Endothelial cell of umbilical vein (primary cell): ENCODE measurements at regions not wholly inside any gene's neighbourhood (a gene's known extent, or its start where the extent isn't known, plus 50 kb on each side); places are given as distances from the start of the nearest gene placed in this dataset.

Experiments used
- BruUV-seq: library from RNA; stranded (reverse); fragments of 400-500 nt; replicated peaks from 2 replicates; lab custom pipeline; 2021; lab: Mats Ljungman, UMichigan
- CTCF ChIA-PET: fragments of 300-600, 350-600 bp; sonication (Branson Sonifier 250); formaldehyde crosslinking; loops from one replicate; lab custom pipeline; 2021; ENCODE audit warnings: antibody characterized with exemption, inconsistent platforms; lab: Charles Lee
- POLR2A ChIA-PET: fragments of 300-600, 350-600 bp; sonication (Branson Sonifier 250); formaldehyde crosslinking; loops from one replicate; lab custom pipeline; 2021; ENCODE audit warnings: antibody characterized with exemption, inconsistent platforms; lab: Charles Lee
- DNase-seq: peaks from one replicate; pipeline ENCODE4 v3.0.0-alpha.2; 2011; ENCODE audit warnings: low read depth, low spot score
- FAIRE-seq: peaks from 2 replicates; lab custom pipeline; 2011; peaks lifted over from hg19 to GRCh38; lab: Jason Lieb, UNC
- H2AFZ ChIP-seq: 2 replicates; pipeline ENCODE4 v1.6.0; 2012; ENCODE audit warnings: low read depth, low read length, control low read depth, inconsistent platforms
- H3K27ac ChIP-seq: 2 replicates; pipeline ENCODE4 v1.5.1; 2011; ENCODE audit warnings: low read depth, mild to moderate bottlenecking, control low read depth, low read length, moderate library complexity; ENCODE audit not compliant: insufficient read depth
- H3K27me3 ChIP-seq, 2 experiments: 2 replicates each; pipeline versions ENCODE4 v1.6.0 to v1.6.1; 2011; ENCODE audit warnings: low read length in 2 of 2, mixed read lengths in 1 of 2; ENCODE audit not compliant: control insufficient read depth in 2 of 2, insufficient read depth in 2 of 2
- H3K36me3 ChIP-seq, 2 experiments: 2 replicates in 1 of 2; 3 replicates in 1 of 2; pipeline ENCODE4 v1.5.1; 2011; ENCODE audit warnings: low read length in 2 of 2, mild to moderate bottlenecking in 1 of 2, moderate library complexity in 1 of 2; ENCODE audit not compliant: control insufficient read depth in 2 of 2, insufficient read depth in 2 of 2; ENCODE audit errors: extremely low read depth in 1 of 2
- H3K4me1 ChIP-seq: 3 replicates; pipeline ENCODE4 v1.5.1; 2011; ENCODE audit warnings: mild to moderate bottlenecking, low read length; ENCODE audit not compliant: control insufficient read depth, insufficient read depth; ENCODE audit errors: extremely low read depth
- H3K4me2 ChIP-seq: 2 replicates; pipeline ENCODE4 v1.6.1; 2011; ENCODE audit warnings: low read length, control low read depth, mixed read lengths; ENCODE audit not compliant: insufficient read depth
- H3K4me3 ChIP-seq, 3 experiments: fragments of 200-600 bp in 1 of 3; sonication (generic), shearing (Covaris generic) in 1 of 3; replicated peaks in 1 of 3; 2 replicates each; pipeline ENCODE4 v1.5.1; 2011 to 2016; ENCODE audit warnings: control low read depth in 3 of 3, low read length in 3 of 3, mild to moderate bottlenecking in 2 of 3, inconsistent platforms in 1 of 3, low read depth in 1 of 3, moderate library complexity in 1 of 3; ENCODE audit not compliant: insufficient read depth in 1 of 3
- H3K79me2 ChIP-seq: 2 replicates; pipeline ENCODE4 v1.6.0; 2012; ENCODE audit warnings: low read length, inconsistent platforms; ENCODE audit not compliant: control insufficient read depth, insufficient read depth
- H3K9ac ChIP-seq: replicated peaks from 2 replicates; pipeline ENCODE3; 2011; ENCODE audit warnings: low read length, control low read depth; ENCODE audit not compliant: insufficient read depth; ENCODE audit errors: extremely low read depth
- H3K9me1 ChIP-seq: replicated peaks from 3 replicates; pipeline ENCODE4 v1.6.0; 2011; ENCODE audit warnings: mild to moderate bottlenecking, low read length; ENCODE audit not compliant: control insufficient read depth, insufficient read depth; ENCODE audit errors: extremely low read depth
- H3K9me3 ChIP-seq: replicated peaks from 2 replicates; pipeline ENCODE4 v1.5.1; 2012; ENCODE audit warnings: low read length, inconsistent platforms; ENCODE audit not compliant: control insufficient read depth, insufficient read depth
- H4K20me1 ChIP-seq: replicated peaks from 2 replicates; pipeline ENCODE3; 2011; ENCODE audit warnings: mild to moderate bottlenecking, low read length; ENCODE audit not compliant: control insufficient read depth, insufficient read depth; ENCODE audit errors: extremely low read depth
- EZH2 ChIP-seq: IDR thresholded peaks from 2 replicates; pipeline ENCODE4 v1.6.1; 2012; ENCODE audit warnings: borderline replicate concordance, low read depth, mild to moderate bottlenecking, moderate library complexity, low read length, inconsistent platforms; ENCODE audit not compliant: severe bottlenecking
- FOS ChIP-seq: IDR thresholded peaks from 2 replicates; pipeline ENCODE4 v1.6.1; 2011; ENCODE audit warnings: mild to moderate bottlenecking, low read length, moderate library complexity, borderline replicate concordance; ENCODE audit not compliant: insufficient read depth
- GATA2 ChIP-seq: IDR thresholded peaks from 2 replicates; pipeline ENCODE4 v1.7.0; 2011; ENCODE audit warnings: low read depth, mild to moderate bottlenecking, moderate library complexity, mixed read lengths, low read length; ENCODE audit not compliant: insufficient read length, insufficient read depth
- JUN ChIP-seq: IDR thresholded peaks from 2 replicates; pipeline ENCODE4 v1.6.1; 2011; ENCODE audit warnings: borderline replicate concordance, low read depth; ENCODE audit not compliant: insufficient read length, insufficient read depth
- MYC ChIP-seq: IDR thresholded peaks from one replicate; pipeline ENCODE4 v1.6.1; 2011; ENCODE audit warnings: mild to moderate bottlenecking, low read depth, low read length
- POLR2A ChIP-seq: IDR thresholded peaks from 2 replicates; pipeline ENCODE4 v1.6.1; 2012; ENCODE audit warnings: low read depth, mild to moderate bottlenecking, control low read depth, low read length
- POLR2AphosphoS5 ChIP-seq: IDR thresholded peaks from 2 replicates; pipeline ENCODE4 v1.6.1; 2012; ENCODE audit warnings: low read depth, mild to moderate bottlenecking, control low read depth, low read length, moderate library complexity; ENCODE audit not compliant: insufficient read depth
- dilution Hi-C: fragments of 300-500 bp; cut with MboI; formaldehyde crosslinking; loops from one replicate; pipeline ENCODE4 v1.15.0; 2019; ENCODE audit warnings: low sequenced_read_pairs; ENCODE audit not compliant: extremely low pct_ligation_motif_present
- intact Hi-C: fragments of 100-400 bp; cut with micrococcal nuclease; formaldehyde crosslinking; loops from one replicate; pipeline ENCODE4 v1.10.0; 2022
- TF ChIP-seq, protein P1 (sequence below), 2 donors: IDR thresholded peaks; 1 replicate in 1 of 2; 2 replicates in 1 of 2; pipeline ENCODE4 v1.5.1; 2011; ENCODE audit warnings: low read length in 2 of 2, mild to moderate bottlenecking in 2 of 2, moderate library complexity in 2 of 2, control low read depth in 1 of 2, inconsistent platforms in 1 of 2, low read depth in 1 of 2; ENCODE audit not compliant: insufficient read depth in 1 of 2; ENCODE audit errors: extremely low read depth in 1 of 2
- TF ChIP-seq, protein P2 (sequence below): IDR thresholded peaks from 2 replicates; pipeline ENCODE4 v1.6.1; 2011; ENCODE audit not compliant: insufficient read depth, insufficient read length

DNA sequence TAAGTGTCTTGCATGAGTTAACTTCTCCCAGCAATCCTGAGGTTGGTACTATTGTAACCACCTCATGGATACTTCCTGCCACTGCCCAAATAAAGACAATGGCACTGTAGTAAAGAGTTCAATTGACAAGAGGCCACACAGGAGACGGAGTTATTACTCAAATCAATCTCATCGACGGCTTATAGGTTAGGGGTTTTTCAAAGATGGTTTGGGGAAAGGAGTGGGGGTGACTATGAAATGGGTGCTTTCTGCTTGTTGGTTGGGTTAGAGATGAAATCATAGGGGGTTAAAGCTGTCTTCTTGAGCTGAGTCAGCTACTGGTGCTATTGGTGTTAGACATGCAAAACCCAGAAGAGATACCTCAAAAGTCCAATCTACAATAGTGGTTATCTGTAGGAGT is 1258.0 kb upstream of the ZEB2 start:
- dilution Hi-C loops: no loop called here
- Histone ChIP-seq H3K4me3 (no peak overlapping the region), H3K4me1 (peaks cover 7% of the 10 kb centered on the region), H3K9me3 (no peaks in the 10 kb centered on the region), H3K9me1 (no peaks in the 10 kb centered on the region), H3K79me2 (no peaks in the 10 kb centered on the region), H3K9ac (no peak overlapping the region), H3K4me2 (no peak overlapping the region), H3K27me3 (no peaks in the 10 kb centered on the region), H3K36me3 (no peaks in the 10 kb centered on the region), H3K27ac (no peak overlapping the region), H4K20me1 (no peaks in the 10 kb centered on the region), H2AFZ (no peak overlapping the region)
- FAIRE-seq: no peak
- BruUV-seq: no TSS peak
- POLR2A ChIA-PET: no interaction called here
- no peak for DNase-seq
- CTCF ChIA-PET: no interaction called here
- no peak for TF ChIP-seq MYC
- TF ChIP-seq, protein P1, sequence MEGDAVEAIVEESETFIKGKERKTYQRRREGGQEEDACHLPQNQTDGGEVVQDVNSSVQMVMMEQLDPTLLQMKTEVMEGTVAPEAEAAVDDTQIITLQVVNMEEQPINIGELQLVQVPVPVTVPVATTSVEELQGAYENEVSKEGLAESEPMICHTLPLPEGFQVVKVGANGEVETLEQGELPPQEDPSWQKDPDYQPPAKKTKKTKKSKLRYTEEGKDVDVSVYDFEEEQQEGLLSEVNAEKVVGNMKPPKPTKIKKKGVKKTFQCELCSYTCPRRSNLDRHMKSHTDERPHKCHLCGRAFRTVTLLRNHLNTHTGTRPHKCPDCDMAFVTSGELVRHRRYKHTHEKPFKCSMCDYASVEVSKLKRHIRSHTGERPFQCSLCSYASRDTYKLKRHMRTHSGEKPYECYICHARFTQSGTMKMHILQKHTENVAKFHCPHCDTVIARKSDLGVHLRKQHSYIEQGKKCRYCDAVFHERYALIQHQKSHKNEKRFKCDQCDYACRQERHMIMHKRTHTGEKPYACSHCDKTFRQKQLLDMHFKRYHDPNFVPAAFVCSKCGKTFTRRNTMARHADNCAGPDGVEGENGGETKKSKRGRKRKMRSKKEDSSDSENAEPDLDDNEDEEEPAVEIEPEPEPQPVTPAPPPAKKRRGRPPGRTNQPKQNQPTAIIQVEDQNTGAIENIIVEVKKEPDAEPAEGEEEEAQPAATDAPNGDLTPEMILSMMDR (IDR thresholded peaks at IDR 0.05; ENCODE audit: extremely low read depth in 1 of 2, insufficient read depth in 1 of 2, low read depth in 1 of 2, low read length in 2 of 2): no peak
- TF ChIP-seq POLR2A: no peak
- no peak for TF ChIP-seq POLR2AphosphoS5
- TF ChIP-seq GATA2: no peak
- TF ChIP-seq FOS: no peak
- TF ChIP-seq JUN: no peak
- TF ChIP-seq, protein P2, sequence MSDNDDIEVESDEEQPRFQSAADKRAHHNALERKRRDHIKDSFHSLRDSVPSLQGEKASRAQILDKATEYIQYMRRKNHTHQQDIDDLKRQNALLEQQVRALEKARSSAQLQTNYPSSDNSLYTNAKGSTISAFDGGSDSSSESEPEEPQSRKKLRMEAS: no peak
- no peak for TF ChIP-seq EZH2
- intact Hi-C loops: no loop called here
